ENCODE measurements at regions not wholly inside any gene's neighbourhood (a gene's known extent, or its start where the extent isn't known, plus 50 kb on each side); places are given as distances from the start of the nearest gene placed in this dataset.

DNA sequence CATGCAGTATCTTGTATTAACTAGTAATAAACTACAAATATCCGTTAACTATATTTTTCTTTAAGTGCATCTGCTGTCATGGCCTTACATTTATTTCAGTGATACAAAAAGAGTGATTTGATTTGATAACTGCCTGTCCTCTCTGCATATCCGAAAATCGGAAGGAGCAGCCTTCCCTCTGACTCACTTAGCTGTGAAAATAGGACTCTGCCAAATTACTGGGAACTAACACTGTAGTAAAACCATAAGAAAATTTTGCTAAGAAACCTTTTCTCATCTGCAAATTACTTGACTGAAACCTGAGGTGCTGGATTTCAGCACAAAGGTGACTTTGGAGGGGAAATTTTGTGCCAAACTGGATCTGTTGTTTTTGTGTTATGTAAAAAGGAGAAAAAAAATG lies 176.6 kb upstream of the MKLN1 start:
- TF ChIP-seq, protein P1, sequence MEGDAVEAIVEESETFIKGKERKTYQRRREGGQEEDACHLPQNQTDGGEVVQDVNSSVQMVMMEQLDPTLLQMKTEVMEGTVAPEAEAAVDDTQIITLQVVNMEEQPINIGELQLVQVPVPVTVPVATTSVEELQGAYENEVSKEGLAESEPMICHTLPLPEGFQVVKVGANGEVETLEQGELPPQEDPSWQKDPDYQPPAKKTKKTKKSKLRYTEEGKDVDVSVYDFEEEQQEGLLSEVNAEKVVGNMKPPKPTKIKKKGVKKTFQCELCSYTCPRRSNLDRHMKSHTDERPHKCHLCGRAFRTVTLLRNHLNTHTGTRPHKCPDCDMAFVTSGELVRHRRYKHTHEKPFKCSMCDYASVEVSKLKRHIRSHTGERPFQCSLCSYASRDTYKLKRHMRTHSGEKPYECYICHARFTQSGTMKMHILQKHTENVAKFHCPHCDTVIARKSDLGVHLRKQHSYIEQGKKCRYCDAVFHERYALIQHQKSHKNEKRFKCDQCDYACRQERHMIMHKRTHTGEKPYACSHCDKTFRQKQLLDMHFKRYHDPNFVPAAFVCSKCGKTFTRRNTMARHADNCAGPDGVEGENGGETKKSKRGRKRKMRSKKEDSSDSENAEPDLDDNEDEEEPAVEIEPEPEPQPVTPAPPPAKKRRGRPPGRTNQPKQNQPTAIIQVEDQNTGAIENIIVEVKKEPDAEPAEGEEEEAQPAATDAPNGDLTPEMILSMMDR (IDR thresholded peaks at IDR 0.05), result no peak
- TF ChIP-seq POLR2A (IDR thresholded peaks at IDR 0.05; ENCODE audit: low read depth), result no peak
- TF ChIP-seq POLR2AphosphoS5 (IDR thresholded peaks at IDR 0.05), result no peak

All from esophagus muscularis mucosa (tissue), 3 donors.